Uterus (tissue), 2 donors: ENCODE measurements at regions not wholly inside any gene's neighbourhood (a gene's known extent, or its start where the extent isn't known, plus 50 kb on each side); places are given as distances from the start of the nearest gene placed in this dataset.

Source experiments
- CTCF ChIP-seq, 4 experiments: fragments of 200-600 bp in 2 of 4; fragments of 450-650 bp in 2 of 4; sonication (generic) in 2 of 4; IDR thresholded peaks; one replicate each; pipeline ENCODE4 v1.5.1; 2016 to 2019; ENCODE audit warnings: antibody characterized with exemption in 4 of 4, mild to moderate bottlenecking in 2 of 4, moderate library complexity in 1 of 4
- POLR2A ChIP-seq, 2 donors: fragments of 450-650 bp; IDR thresholded peaks; one replicate each; pipeline ENCODE4 v1.6.1; 2016; ENCODE audit warnings: antibody characterized with exemption in 2 of 2, mild to moderate bottlenecking in 1 of 2, moderate library complexity in 1 of 2

GRCh38 chr13:40053401-40053800 is 397.9 kb downstream of the COG6 start:
- no peak for TF ChIP-seq CTCF (IDR thresholded peaks at IDR 0.05)
- no peak for TF ChIP-seq POLR2A (IDR thresholded peaks at IDR 0.05)
